GM12878 (cell line): ENCODE measurements at regions not wholly inside any gene's neighbourhood (a gene's known extent, or its start where the extent isn't known, plus 50 kb on each side); places are given as distances from the start of the nearest gene placed in this dataset.

Experiments
- ATAC-seq: fragments of 200-7000 bp; cut with Tn5 transposase; 3 replicates; pipeline ENCODE4 v1.9.1; 2020; ENCODE audit warnings: mild to moderate bottlenecking, moderate library complexity
- BruUV-seq: library from RNA; stranded (reverse); fragments of 400-500 nt; replicated peaks from 2 replicates; lab custom pipeline; 2021; lab: Mats Ljungman, UMichigan
- CTCF ChIA-PET: fragments of 300-600 bp; sonication (Branson Sonifier 250); formaldehyde crosslinking; extraction: SDS; loops from one replicate; lab custom pipeline; 2021; ENCODE audit warnings: inconsistent platforms; lab: Yijun Ruan, JAX
- POLR2A ChIA-PET: fragments of 350-600 bp; formaldehyde crosslinking; extraction: SDS; loops from one replicate; lab custom pipeline; 2021; ENCODE audit warnings: inconsistent platforms; lab: Charles Lee
- RAD21 ChIA-PET: fragments of 300-600 bp; sonication (Branson Sonifier 250); formaldehyde crosslinking; loops from one replicate; lab custom pipeline; 2023; ENCODE audit warnings: antibody characterized with exemption; ENCODE audit not compliant: unreplicated experiment; lab: Charles Lee
- SMC1A ChIA-PET: fragments of 300-600 bp; sonication (Branson Sonifier 250); formaldehyde crosslinking; loops from one replicate; lab custom pipeline; 2023; ENCODE audit not compliant: unreplicated experiment, uncharacterized antibody; lab: Charles Lee
- DNase-seq: peaks from one replicate; pipeline ENCODE4 v3.0.0-alpha.2; 2011; ENCODE audit warnings: low read depth, low spot score
- FAIRE-seq: peaks from 3 replicates; lab custom pipeline; 2011; peaks lifted over from hg19 to GRCh38; lab: Jason Lieb, UNC
- H2AFZ ChIP-seq: 2 replicates; pipeline ENCODE4 v1.6.0; 2011; ENCODE audit warnings: low read depth, low read length, control low read depth; ENCODE audit not compliant: control insufficient read depth
- H3K27ac ChIP-seq: 2 replicates; pipeline ENCODE4 v1.5.1; 2011; ENCODE audit warnings: control low read depth; ENCODE audit not compliant: control insufficient read depth, insufficient read depth
- H3K27me3 ChIP-seq, 2 experiments: replicated peaks in 1 of 2; 2 replicates each; pipeline versions ENCODE4 v1.6.0 to v1.6.1; 2011; ENCODE audit warnings: low read length in 1 of 2; ENCODE audit not compliant: control insufficient read depth in 2 of 2, insufficient read depth in 2 of 2
- H3K36me3 ChIP-seq, 2 experiments: 2 replicates each; pipeline ENCODE4 v1.5.1; 2011; ENCODE audit warnings: low read length in 1 of 2; ENCODE audit not compliant: control insufficient read depth in 2 of 2, insufficient read depth in 2 of 2
- H3K4me1 ChIP-seq: 2 replicates; pipeline ENCODE4 v1.6.1; 2011; ENCODE audit warnings: mild to moderate bottlenecking, low read length, moderate library complexity, mixed read lengths; ENCODE audit not compliant: control insufficient read depth, insufficient read depth
- H3K4me2 ChIP-seq: 2 replicates; pipeline ENCODE4 v1.6.0; 2011; ENCODE audit warnings: control low read depth; ENCODE audit not compliant: control insufficient read depth, insufficient read depth
- H3K4me3 ChIP-seq: fragments of 200-600 bp; sonication (generic); 2 replicates; pipeline ENCODE4 v1.5.1; 2016
- H3K79me2 ChIP-seq: 2 replicates; pipeline ENCODE4 v1.6.0; 2011; ENCODE audit warnings: low read length; ENCODE audit not compliant: control insufficient read depth, insufficient read depth
- H3K9ac ChIP-seq: 2 replicates; pipeline ENCODE4 v1.8.0; 2011; ENCODE audit warnings: low read length, control low read depth, mixed read lengths; ENCODE audit not compliant: control insufficient read depth, insufficient read depth
- H3K9me3 ChIP-seq: replicated peaks from 3 replicates; pipeline ENCODE4 v1.5.1; 2011; ENCODE audit warnings: mild to moderate bottlenecking, low read length; ENCODE audit not compliant: control insufficient read depth, insufficient read depth
- H4K20me1 ChIP-seq: 2 replicates; pipeline ENCODE4 v1.6.0; 2011; ENCODE audit not compliant: control insufficient read depth, insufficient read depth
- ATF7 ChIP-seq: fragments of 450-650 bp; IDR thresholded peaks from 2 replicates; pipeline ENCODE4 v1.6.1; 2016; ENCODE audit warnings: low read depth, mild to moderate bottlenecking
- ESRRA ChIP-seq: IDR thresholded peaks from 2 replicates; pipeline ENCODE4 v1.6.1; 2012; ENCODE audit warnings: mild to moderate bottlenecking, low read length, improper control_type of control experiment
- HDGF ChIP-seq: fragments of 450-650 bp; IDR thresholded peaks from 2 replicates; pipeline ENCODE4 v1.6.1; 2016; ENCODE audit warnings: antibody characterized with exemption
- MYC ChIP-seq: IDR thresholded peaks from 2 replicates; pipeline ENCODE4 v1.6.1; 2011; ENCODE audit warnings: mild to moderate bottlenecking, low read length, moderate library complexity, inconsistent platforms; ENCODE audit not compliant: insufficient read depth, insufficient replicate concordance, insufficient read length, severe bottlenecking
- NFXL1 ChIP-seq: fragments of 450-650 bp; IDR thresholded peaks from 2 replicates; pipeline ENCODE4 v1.6.1; 2017; ENCODE audit warnings: antibody characterized with exemption, mild to moderate bottlenecking, borderline replicate concordance
- NFYB ChIP-seq: IDR thresholded peaks from 2 replicates; pipeline ENCODE4 v1.6.1; 2011; ENCODE audit warnings: low read depth, mild to moderate bottlenecking, low read length, improper control_type of control experiment, moderate library complexity; ENCODE audit not compliant: insufficient read depth
- NR2C1 ChIP-seq: fragments of 450-650 bp; IDR thresholded peaks from 2 replicates; pipeline ENCODE4 v1.6.1; 2017; ENCODE audit warnings: antibody characterized with exemption, mild to moderate bottlenecking, moderate library complexity
- RAD21 ChIP-seq: IDR thresholded peaks from 2 replicates; pipeline ENCODE4 v1.6.1; 2011; ENCODE audit warnings: mild to moderate bottlenecking, low read depth, low read length, moderate library complexity; ENCODE audit not compliant: insufficient read depth
- RAD51 ChIP-seq: fragments of 450-650 bp; IDR thresholded peaks from 2 replicates; pipeline ENCODE4 v1.6.1; 2016; ENCODE audit warnings: moderate library complexity, mild to moderate bottlenecking, inconsistent platforms
- STAT1 ChIP-seq: fragments of 450-650 bp; conservative IDR thresholded peaks from 2 replicates; pipeline ENCODE4 v1.6.1; 2014; ENCODE audit warnings: antibody characterized with exemption, mild to moderate bottlenecking
- TBL1XR1 ChIP-seq: IDR thresholded peaks from 2 replicates; pipeline ENCODE4 v1.6.1; 2012; ENCODE audit warnings: low read depth, low read length, improper control_type of control experiment
- TCF3 ChIP-seq: IDR thresholded peaks from 2 replicates; pipeline ENCODE4 v1.6.1; 2012; ENCODE audit warnings: low read depth, mild to moderate bottlenecking, low read length, borderline replicate concordance; ENCODE audit not compliant: insufficient read depth
- ZNF384 ChIP-seq: IDR thresholded peaks from 2 replicates; pipeline ENCODE4 v1.6.1; 2012; ENCODE audit warnings: low read depth, mild to moderate bottlenecking, low read length, improper control_type of control experiment, borderline replicate concordance
- in situ Hi-C: fragments of 300-500 bp; cut with MboI; formaldehyde crosslinking; loops from 9 replicates; pipeline ENCODE4 v1.14.3; 2018; ENCODE audit warnings: mixed read lengths
- intact Hi-C: fragments of 100-400 bp; cut with micrococcal nuclease; formaldehyde crosslinking; loops from one replicate; pipeline ENCODE4 v1.14.2; 2022; ENCODE audit not compliant: unreplicated experiment
- TF ChIP-seq, protein P1 (sequence below): fragments of 450-650 bp; IDR thresholded peaks from 2 replicates; pipeline ENCODE4 v1.6.1; 2017; ENCODE audit warnings: antibody characterized with exemption, mild to moderate bottlenecking, moderate library complexity

DNA sequence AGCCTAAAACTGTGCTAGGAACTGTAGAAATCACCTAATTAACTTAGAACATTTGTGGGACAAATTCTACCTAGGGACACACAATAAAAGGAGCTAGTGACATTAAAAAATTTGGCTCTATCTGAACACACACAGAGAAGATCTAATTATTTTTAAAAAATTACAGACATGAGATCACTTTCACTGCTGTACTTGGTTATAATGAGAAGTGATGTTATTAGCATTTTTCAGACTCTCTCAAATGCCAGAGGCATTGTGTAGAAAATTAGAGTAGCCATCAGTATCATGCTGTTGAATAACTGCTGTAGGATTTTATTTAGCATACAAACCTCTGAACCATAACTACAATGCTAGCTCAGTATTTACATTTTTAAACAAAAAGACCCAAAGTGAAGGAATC lies 109.1 kb upstream of the ANK2 start:
- H4K20me1 ChIP-seq, result no peaks in the 10 kb centered on the region
- H3K9me3 ChIP-seq, result no peaks in the 10 kb centered on the region
- no peak overlapping the region for H3K4me2 ChIP-seq
- no peak overlapping the region for H3K4me3 ChIP-seq
- in situ Hi-C loops (no loop called here), intact Hi-C loops (no loop called here)
- no TSS peak for BruUV-seq
- no peaks in the 10 kb centered on the region for H3K27me3 ChIP-seq
- no peaks in the 10 kb centered on the region for H3K4me1 ChIP-seq
- FAIRE-seq (no peak), ATAC-seq (no peak), DNase-seq (no peak)
- H3K79me2 ChIP-seq, result no peaks in the 10 kb centered on the region
- RAD21 ChIA-PET, result interaction anchor here (0.8 to 3.9 kb wide), 4 partner anchors 11 to 174 kb away, joined by 3 to 60 read pairs (median 24); no protein-coding TSS in a partner anchor
- H3K27ac ChIP-seq, result no peak overlapping the region
- H2AFZ ChIP-seq, result no peak overlapping the region
- H3K9ac ChIP-seq, result no peak overlapping the region
- SMC1A ChIA-PET, result interaction anchor here (0.9 to 7.5 kb wide), 11 partner anchors 8 to 306 kb away, joined by 3 to 98 read pairs (median 5); no protein-coding TSS in a partner anchor
- no peak for TF ChIP-seq ZNF384
- no peak for TF ChIP-seq STAT1
- TF ChIP-seq NFYB, result no peak
- TF ChIP-seq HDGF, result no peak
- no peak for TF ChIP-seq TCF3
- TF ChIP-seq NR2C1, result no peak
- TF ChIP-seq, protein P1, sequence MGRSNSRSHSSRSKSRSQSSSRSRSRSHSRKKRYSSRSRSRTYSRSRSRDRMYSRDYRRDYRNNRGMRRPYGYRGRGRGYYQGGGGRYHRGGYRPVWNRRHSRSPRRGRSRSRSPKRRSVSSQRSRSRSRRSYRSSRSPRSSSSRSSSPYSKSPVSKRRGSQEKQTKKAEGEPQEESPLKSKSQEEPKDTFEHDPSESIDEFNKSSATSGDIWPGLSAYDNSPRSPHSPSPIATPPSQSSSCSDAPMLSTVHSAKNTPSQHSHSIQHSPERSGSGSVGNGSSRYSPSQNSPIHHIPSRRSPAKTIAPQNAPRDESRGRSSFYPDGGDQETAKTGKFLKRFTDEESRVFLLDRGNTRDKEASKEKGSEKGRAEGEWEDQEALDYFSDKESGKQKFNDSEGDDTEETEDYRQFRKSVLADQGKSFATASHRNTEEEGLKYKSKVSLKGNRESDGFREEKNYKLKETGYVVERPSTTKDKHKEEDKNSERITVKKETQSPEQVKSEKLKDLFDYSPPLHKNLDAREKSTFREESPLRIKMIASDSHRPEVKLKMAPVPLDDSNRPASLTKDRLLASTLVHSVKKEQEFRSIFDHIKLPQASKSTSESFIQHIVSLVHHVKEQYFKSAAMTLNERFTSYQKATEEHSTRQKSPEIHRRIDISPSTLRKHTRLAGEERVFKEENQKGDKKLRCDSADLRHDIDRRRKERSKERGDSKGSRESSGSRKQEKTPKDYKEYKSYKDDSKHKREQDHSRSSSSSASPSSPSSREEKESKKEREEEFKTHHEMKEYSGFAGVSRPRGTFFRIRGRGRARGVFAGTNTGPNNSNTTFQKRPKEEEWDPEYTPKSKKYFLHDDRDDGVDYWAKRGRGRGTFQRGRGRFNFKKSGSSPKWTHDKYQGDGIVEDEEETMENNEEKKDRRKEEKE, result no peak
- TF ChIP-seq TBL1XR1, result no peak
- no peak for TF ChIP-seq MYC
- no peak for TF ChIP-seq RAD51
- no peak for TF ChIP-seq RAD21
- no peak for TF ChIP-seq NFXL1
- no peak for TF ChIP-seq ATF7
- TF ChIP-seq ESRRA, result no peak
- CTCF ChIA-PET, result interaction anchor here (0.7 to 13.0 kb wide), 16 partner anchors 10 to 416 kb away, joined by 3 to 320 read pairs (median 12); partner anchors contain the start of genes LARP7 and ZGRF1
- no peaks in the 10 kb centered on the region for H3K36me3 ChIP-seq
- POLR2A ChIA-PET, result interaction anchor here (0.5 kb wide), 1 partner anchor 50 kb away, joined by 3 read pairs; no protein-coding TSS in a partner anchor
